H1 (cell line): ENCODE measurements at regions not wholly inside any gene's neighbourhood (a gene's known extent, or its start where the extent isn't known, plus 50 kb on each side); places are given as distances from the start of the nearest gene placed in this dataset.

Source experiments
- CEBPB ChIP-seq: IDR thresholded peaks from 2 replicates; pipeline ENCODE4 v1.6.1; 2012; ENCODE audit warnings: low read depth, low read length
- CTCF ChIP-seq, 3 experiments: IDR thresholded peaks; 1 replicate in 2 of 3; 2 replicates in 1 of 3; pipeline versions ENCODE4 v1.5.1 to v1.6.1; 2011; ENCODE audit warnings: low read length in 3 of 3, mild to moderate bottlenecking in 3 of 3, inconsistent platforms in 2 of 3, low read depth in 1 of 3, moderate library complexity in 1 of 3; ENCODE audit not compliant: insufficient read depth in 1 of 3; ENCODE audit errors: control extremely low read depth in 1 of 3
- FOSL1 ChIP-seq: IDR thresholded peaks from 2 replicates; pipeline ENCODE4 v1.6.1; 2011; ENCODE audit warnings: mild to moderate bottlenecking, low read depth, low read length, moderate library complexity; ENCODE audit not compliant: insufficient read depth

GRCh38 chr3:187966096-187966495 is 187.9 kb upstream of the LPP start:
- TF ChIP-seq CTCF (IDR thresholded peaks at IDR 0.05; ENCODE audit: control extremely low read depth in 1 of 3, insufficient read depth in 1 of 3, low read depth in 1 of 3, low read length in 3 of 3) (no peak), CEBPB (no peak), FOSL1 (no peak)
